Pancreas (tissue), 10 donors: ENCODE measurements at regions not wholly inside any gene's neighbourhood (a gene's known extent, or its start where the extent isn't known, plus 50 kb on each side); places are given as distances from the start of the nearest gene placed in this dataset.

Experiments used
- ATAC-seq, 4 donors: fragments of 200-7000 bp; cut with Tn5 transposase; one replicate each; pipeline versions ENCODE4 v1.8.0 to v1.9.1; 2020; ENCODE audit warnings: mild to moderate bottlenecking in 4 of 4, moderate library complexity in 4 of 4
- DNase-seq, 6 donors: peaks; one replicate each; pipeline ENCODE4 v3.0.0-alpha.2; 2020
- FAIRE-seq: peaks from 2 replicates; lab custom pipeline; 2012; peaks lifted over from hg19 to GRCh38; lab: Jason Lieb, UNC
- H3K27ac ChIP-seq, 4 donors: fragments of 200-600 bp; sonication (generic); 1 replicate in 3 of 4; 2 replicates in 1 of 4; pipeline versions ENCODE4 v1.5.0 to v1.8.0; 2020
- H3K27me3 ChIP-seq, 4 donors: fragments of 200-600 bp; one replicate each; pipeline ENCODE4 v1.8.0; 2021
- H3K36me3 ChIP-seq, 3 donors: fragments of 200-600 bp; sonication (generic) in 1 of 3; one replicate each; pipeline versions ENCODE4 v1.5.0 to v1.8.0; 2020 to 2021
- H3K4me1 ChIP-seq, 3 donors: fragments of 200-600 bp; one replicate each; pipeline ENCODE4 v1.8.0; 2021
- H3K4me3 ChIP-seq, 4 donors: fragments of 200-600 bp; sonication (generic) in 2 of 4; one replicate each; pipeline versions ENCODE4 v1.5.0 to v1.8.0; 2020 to 2021
- H3K9me3 ChIP-seq, 4 donors: fragments of 200-600 bp; one replicate each; pipeline ENCODE4 v1.8.0; 2021
- WGBS, 2 donors: extraction: QIAGEN DNeasy Blood & Tissue Kit; methylation state at CpG; one replicate each; pipeline ENCODE4 v1.1.7; 2013; 5-methylcytosine and 5-hydroxymethylcytosine counted together
- intact Hi-C, 3 donors: fragments of 100-400 bp; cut with DNase I; formaldehyde crosslinking; loops; one replicate each; pipeline versions ENCODE4 v1.11.1 to v1.14.2; 2022
- TF ChIP-seq, protein P1 (sequence below), 4 donors: fragments of 200-600 bp; sonication (generic) in 3 of 4; IDR thresholded peaks; one replicate each; pipeline versions ENCODE4 v1.5.0 to v1.8.0; 2021; ENCODE audit warnings: antibody characterized with exemption in 4 of 4
- donor health status: healthy with polysubstance abuse.
- donor health status: DM: no; HTN: no; CAD: no; lungs with moderate emphysema.
- donor health status: DM: no; HTN: no; CAD: no.
- donor health status: control.
- donor health status: control.
- donor health status: Bipolar disorder and iron deficiency.
- donor health status: DM: yes; HTN: yes; CAD: no.
- donor health status: DM: no; HTN: no; CAD: no.
- donor health status: DM: no; HTN: no; CAD: no.
- donor health status: DM: yes; HTN: yes; CAD: no.

GRCh38 chr13:79736356-79736755 is 255.4 kb downstream of the NDFIP2 start:
- Histone ChIP-seq H3K9me3 (no peaks in the 10 kb centered on the region), H3K27ac (no peak overlapping the region), H3K4me3 (no peak overlapping the region), H3K27me3 (no peaks in the 10 kb centered on the region), H3K36me3 (no peaks in the 10 kb centered on the region), H3K4me1 (peaks cover 0 to 12% (median 6%) of the 10 kb centered on the region in 3 donors)
- ATAC-seq (peak in 3 of 4 donors; percentile 18 to 58 (median 37)), DNase-seq (no peak), FAIRE-seq (no peak)
- 91 to 92% methylated on average over 1 of the region's 1 CpG for WGBS, 2 donors
- TF ChIP-seq, protein P1, sequence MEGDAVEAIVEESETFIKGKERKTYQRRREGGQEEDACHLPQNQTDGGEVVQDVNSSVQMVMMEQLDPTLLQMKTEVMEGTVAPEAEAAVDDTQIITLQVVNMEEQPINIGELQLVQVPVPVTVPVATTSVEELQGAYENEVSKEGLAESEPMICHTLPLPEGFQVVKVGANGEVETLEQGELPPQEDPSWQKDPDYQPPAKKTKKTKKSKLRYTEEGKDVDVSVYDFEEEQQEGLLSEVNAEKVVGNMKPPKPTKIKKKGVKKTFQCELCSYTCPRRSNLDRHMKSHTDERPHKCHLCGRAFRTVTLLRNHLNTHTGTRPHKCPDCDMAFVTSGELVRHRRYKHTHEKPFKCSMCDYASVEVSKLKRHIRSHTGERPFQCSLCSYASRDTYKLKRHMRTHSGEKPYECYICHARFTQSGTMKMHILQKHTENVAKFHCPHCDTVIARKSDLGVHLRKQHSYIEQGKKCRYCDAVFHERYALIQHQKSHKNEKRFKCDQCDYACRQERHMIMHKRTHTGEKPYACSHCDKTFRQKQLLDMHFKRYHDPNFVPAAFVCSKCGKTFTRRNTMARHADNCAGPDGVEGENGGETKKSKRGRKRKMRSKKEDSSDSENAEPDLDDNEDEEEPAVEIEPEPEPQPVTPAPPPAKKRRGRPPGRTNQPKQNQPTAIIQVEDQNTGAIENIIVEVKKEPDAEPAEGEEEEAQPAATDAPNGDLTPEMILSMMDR (IDR thresholded peaks at IDR 0.05), result no peak
- intact Hi-C loops, result no loop called here

- no peaks in the 10 kb centered on the region for H3K27me3 ChIP-seq
- ATAC-seq (no peak), FAIRE-seq (no peak), DNase-seq (no peak)
- no peaks in the 10 kb centered on the region for H3K36me3 ChIP-seq
- intact Hi-C loops, result no loop called here
- TF ChIP-seq, protein P1 (IDR thresholded peaks at IDR 0.05), result no peak
- no peak overlapping the region for H3K27ac ChIP-seq
- no peak overlapping the region for H3K4me3 ChIP-seq
- peaks cover 0 to 1% (median 1%) of the 10 kb centered on the region in 3 donors for H3K4me1 ChIP-seq
- no peaks in the 10 kb centered on the region for H3K9me3 ChIP-seq
These were observed 254.3 kb downstream of the NDFIP2 start for GRCh38 chr13:79735228-79735627.

DNA sequence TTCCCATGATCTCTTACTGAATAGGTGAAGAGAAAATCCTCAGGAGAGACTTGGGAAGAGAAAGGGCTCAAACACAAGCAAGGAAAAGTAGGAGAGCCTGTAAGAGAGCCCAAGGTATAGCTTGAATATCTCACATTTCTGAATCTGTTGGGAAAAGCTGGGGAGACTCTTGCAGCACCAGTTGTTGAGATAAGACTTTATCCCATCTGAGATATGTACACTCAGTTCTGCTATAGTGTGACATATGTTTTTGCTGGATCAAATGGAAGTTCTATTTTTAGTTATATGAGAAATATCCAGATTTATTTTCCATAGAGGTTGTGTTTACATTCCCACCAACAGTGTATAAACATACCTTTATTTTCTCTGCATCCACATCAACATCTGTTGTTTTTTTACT is 246.1 kb downstream of the NDFIP2 start:
- ATAC-seq, result no peak
- intact Hi-C loops, result no loop called here
- H3K27me3 ChIP-seq, result no peaks in the 10 kb centered on the region
- no peaks in the 10 kb centered on the region for H3K36me3 ChIP-seq
- H3K9me3 ChIP-seq, result no peaks in the 10 kb centered on the region
- DNase-seq, result no peak
- H3K4me1 ChIP-seq, result peaks cover 23 to 36% (median 24%) of the 10 kb centered on the region in 3 donors
- TF ChIP-seq, protein P1 (IDR thresholded peaks at IDR 0.05), result no peak
- FAIRE-seq, result no peak
- no peak overlapping the region for H3K4me3 ChIP-seq
- no peak overlapping the region for H3K27ac ChIP-seq

DNA sequence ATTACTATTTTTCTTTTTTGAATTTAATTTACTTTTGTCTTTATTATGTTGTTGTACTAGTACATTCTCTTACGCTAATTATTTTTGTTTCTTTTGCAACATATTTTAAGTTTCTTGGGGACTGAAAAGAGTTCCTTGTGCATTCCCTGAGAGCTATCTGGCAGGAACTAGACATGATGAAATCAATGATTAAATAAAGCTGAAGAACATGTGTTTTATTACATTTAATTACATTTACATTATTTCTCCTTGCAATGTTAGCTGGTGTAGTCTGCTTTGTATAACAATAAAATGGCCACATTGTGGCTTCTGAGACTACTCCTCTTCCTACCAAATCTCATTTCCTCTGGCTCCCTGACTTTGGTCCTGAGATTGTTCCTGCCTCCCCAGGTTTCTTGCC is 244.9 kb downstream of the NDFIP2 start:
- intact Hi-C loops, result no loop called here
- Histone ChIP-seq H3K27ac (peak overlapping the region in 2 of 4 donors; percentile 74 to 81), H3K9me3 (no peaks in the 10 kb centered on the region), H3K4me1 (peaks cover 23 to 36% (median 24%) of the 10 kb centered on the region in 3 donors), H3K36me3 (no peaks in the 10 kb centered on the region), H3K4me3 (no peak overlapping the region), H3K27me3 (no peaks in the 10 kb centered on the region)
- no peak for FAIRE-seq
- ATAC-seq, result no peak
- TF ChIP-seq, protein P1 (IDR thresholded peaks at IDR 0.05), result no peak
- no peak for DNase-seq
- WGBS, 2 donors, result 85 to 98% methylated on average over 1 of the region's 1 CpG

DNA sequence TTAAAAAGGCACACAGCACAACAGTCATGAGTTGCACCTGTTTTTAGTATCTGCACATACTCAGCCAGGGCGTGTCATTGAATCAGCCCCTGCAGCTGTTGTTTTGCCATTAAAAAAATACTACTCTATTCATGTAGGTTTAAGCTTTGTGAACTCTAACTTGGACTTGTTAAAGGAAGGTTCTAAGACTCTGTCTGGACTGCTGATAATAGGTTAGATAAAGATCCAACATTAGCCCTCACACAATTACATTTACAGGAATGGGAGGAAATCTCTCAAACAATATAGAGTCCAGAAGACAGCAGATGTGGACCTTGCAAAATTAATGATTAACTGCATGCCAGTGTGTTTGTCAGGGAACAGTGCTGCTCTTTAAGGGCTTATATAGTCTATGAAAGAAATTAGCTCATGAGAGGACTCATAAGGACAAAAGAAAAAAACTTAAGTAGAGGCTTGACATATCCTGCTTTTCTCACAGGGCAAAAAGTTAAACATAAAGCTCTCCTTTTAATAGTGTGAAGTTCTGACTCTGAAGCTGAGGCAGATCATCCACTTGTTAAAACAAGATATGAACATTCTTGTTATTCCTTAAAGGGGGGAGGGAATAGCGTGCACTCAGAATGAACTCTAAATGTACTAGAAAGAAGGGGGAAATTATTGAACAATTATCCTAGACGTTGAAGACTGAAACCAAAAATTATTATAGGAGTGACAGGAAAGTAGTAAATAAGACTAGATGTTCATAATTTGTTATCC is 243.6 kb downstream of the NDFIP2 start:
- H3K27me3 ChIP-seq, result no peaks in the 10 kb centered on the region
- WGBS, 2 donors, result 11 to 12% methylated on average over 3 of the region's 3 CpGs
- TF ChIP-seq, protein P1 (IDR thresholded peaks at IDR 0.05), result no peak
- H3K27ac ChIP-seq, result peak overlapping the region in 3 of 4 donors; percentile 19 to 81 (median 74)
- FAIRE-seq, result peak; percentile 9
- H3K9me3 ChIP-seq, result no peaks in the 10 kb centered on the region
- ATAC-seq, result peak; percentile 91 to 96 (median 92)
- peaks cover 23 to 36% (median 24%) of the 10 kb centered on the region in 3 donors for H3K4me1 ChIP-seq
- intact Hi-C loops, result no loop called here
- no peaks in the 10 kb centered on the region for H3K36me3 ChIP-seq
- DNase-seq, result peak in 3 of 6 donors; percentile 21 to 42 (median 30)
- peak overlapping the region in 1 of 4 donors; percentile 14 for H3K4me3 ChIP-seq
